Transverse colon (tissue), 4 donors: ENCODE measurements at regions not wholly inside any gene's neighbourhood (a gene's known extent, or its start where the extent isn't known, plus 50 kb on each side); places are given as distances from the start of the nearest gene placed in this dataset.

Experiments
- POLR2A ChIP-seq: fragments of 450-650 bp; IDR thresholded peaks from one replicate; pipeline ENCODE4 v1.6.1; 2016; ENCODE audit warnings: antibody characterized with exemption, mild to moderate bottlenecking, moderate library complexity
- POLR2AphosphoS5 ChIP-seq, 3 donors: sonication (generic); formaldehyde crosslinking; IDR thresholded peaks; one replicate each; pipeline ENCODE4 v1.6.1; 2016; ENCODE audit warnings: antibody characterized with exemption in 3 of 3
- TF ChIP-seq, protein P1 (sequence below), 5 experiments: fragments of 200-600 bp in 3 of 5; fragments of 450-650 bp in 2 of 5; sonication (generic) in 3 of 5; IDR thresholded peaks; 1 replicate in 2 of 5; 2 replicates in 3 of 5; pipeline ENCODE4 v1.5.1; 2016 to 2017; ENCODE audit warnings: antibody characterized with exemption in 5 of 5, inconsistent platforms in 3 of 5, mild to moderate bottlenecking in 2 of 5, moderate library complexity in 1 of 5

DNA sequence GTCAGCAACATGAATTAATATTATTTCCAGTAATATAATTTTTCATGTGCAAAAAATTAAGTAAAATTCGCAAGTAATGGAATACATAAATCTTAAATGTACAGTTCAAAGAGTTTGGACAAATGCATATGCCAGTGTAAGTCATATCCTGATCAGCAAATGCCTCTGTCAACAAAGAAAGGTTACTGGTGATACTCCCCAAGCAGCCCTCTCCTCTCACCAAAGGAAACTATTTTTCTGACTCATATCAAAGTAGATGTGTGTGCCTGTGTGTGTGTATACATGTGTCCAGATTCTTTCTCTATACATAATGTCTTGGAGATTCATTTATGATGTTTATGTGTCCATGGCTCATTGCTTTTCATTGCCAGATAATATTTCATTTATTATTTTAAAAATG is 1035.0 kb downstream of the SLC16A7 start:
- TF ChIP-seq, protein P1, sequence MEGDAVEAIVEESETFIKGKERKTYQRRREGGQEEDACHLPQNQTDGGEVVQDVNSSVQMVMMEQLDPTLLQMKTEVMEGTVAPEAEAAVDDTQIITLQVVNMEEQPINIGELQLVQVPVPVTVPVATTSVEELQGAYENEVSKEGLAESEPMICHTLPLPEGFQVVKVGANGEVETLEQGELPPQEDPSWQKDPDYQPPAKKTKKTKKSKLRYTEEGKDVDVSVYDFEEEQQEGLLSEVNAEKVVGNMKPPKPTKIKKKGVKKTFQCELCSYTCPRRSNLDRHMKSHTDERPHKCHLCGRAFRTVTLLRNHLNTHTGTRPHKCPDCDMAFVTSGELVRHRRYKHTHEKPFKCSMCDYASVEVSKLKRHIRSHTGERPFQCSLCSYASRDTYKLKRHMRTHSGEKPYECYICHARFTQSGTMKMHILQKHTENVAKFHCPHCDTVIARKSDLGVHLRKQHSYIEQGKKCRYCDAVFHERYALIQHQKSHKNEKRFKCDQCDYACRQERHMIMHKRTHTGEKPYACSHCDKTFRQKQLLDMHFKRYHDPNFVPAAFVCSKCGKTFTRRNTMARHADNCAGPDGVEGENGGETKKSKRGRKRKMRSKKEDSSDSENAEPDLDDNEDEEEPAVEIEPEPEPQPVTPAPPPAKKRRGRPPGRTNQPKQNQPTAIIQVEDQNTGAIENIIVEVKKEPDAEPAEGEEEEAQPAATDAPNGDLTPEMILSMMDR (IDR thresholded peaks at IDR 0.05): no peak
- TF ChIP-seq POLR2A (no peak), POLR2AphosphoS5 (IDR thresholded peaks at IDR 0.05) (no peak)
